ENCODE measurements at regions not wholly inside any gene's neighbourhood (a gene's known extent, or its start where the extent isn't known, plus 50 kb on each side); places are given as distances from the start of the nearest gene placed in this dataset.

DNA sequence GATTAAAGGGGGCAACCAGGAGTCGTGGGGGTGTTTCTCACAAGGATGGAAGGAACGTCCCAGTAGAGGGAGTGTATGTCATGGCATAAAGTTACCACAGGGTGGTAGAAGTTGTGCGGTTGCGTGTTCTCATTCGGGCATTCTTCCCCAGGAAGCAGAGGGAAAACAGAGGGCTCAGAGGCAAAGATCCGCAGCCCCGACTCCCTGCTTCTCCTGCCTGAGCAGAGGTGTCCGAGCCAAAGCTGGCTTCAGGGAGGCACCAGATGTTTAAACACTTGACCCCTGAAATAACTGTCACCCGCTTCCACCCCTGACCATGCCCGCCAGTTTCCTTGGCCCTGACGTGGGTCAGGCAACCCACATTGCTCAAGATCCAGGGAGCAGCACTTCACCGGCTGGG is 83.7 kb downstream of the EN1 start:
- Histone ChIP-seq H3K9me3 (ENCODE audit: low read depth) (no peaks in the 10 kb centered on the region), H3K36me3 (no peaks in the 10 kb centered on the region), H3K4me1 (ENCODE audit: low read depth) (no peaks in the 10 kb centered on the region), H3K4me3 (no peak overlapping the region), H3K27me3 (peaks cover 16% of the 10 kb centered on the region), H3K27ac (no peak overlapping the region)
- peak; percentile 6 to 60 for DNase-seq (ENCODE audit: low read depth in 1 of 2, low spot score in 1 of 2)
- TF ChIP-seq, protein P1, sequence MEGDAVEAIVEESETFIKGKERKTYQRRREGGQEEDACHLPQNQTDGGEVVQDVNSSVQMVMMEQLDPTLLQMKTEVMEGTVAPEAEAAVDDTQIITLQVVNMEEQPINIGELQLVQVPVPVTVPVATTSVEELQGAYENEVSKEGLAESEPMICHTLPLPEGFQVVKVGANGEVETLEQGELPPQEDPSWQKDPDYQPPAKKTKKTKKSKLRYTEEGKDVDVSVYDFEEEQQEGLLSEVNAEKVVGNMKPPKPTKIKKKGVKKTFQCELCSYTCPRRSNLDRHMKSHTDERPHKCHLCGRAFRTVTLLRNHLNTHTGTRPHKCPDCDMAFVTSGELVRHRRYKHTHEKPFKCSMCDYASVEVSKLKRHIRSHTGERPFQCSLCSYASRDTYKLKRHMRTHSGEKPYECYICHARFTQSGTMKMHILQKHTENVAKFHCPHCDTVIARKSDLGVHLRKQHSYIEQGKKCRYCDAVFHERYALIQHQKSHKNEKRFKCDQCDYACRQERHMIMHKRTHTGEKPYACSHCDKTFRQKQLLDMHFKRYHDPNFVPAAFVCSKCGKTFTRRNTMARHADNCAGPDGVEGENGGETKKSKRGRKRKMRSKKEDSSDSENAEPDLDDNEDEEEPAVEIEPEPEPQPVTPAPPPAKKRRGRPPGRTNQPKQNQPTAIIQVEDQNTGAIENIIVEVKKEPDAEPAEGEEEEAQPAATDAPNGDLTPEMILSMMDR (IDR thresholded peaks at IDR 0.05; ENCODE audit: low read depth, low read length), result peak; percentile 52

DNA sequence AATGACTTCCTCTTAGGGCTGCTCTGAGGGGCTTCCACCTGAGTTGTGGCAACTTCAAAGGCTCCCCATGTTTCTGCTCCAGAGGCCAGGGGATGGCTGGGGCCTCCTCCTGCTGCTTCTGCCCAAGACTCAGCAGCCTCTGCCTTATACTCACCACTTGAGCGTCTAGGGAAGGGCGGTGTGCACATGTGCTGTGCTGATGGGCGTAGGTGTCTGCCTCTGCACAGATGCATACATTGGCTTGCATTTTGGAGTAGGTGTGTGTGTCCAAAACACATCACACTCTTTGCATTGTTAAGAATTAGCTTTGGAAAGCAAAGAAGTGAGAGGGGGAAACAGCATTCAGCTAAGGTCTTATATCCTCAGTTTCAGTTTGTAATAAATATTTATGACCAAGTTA is 85.2 kb downstream of the EN1 start:
- TF ChIP-seq, protein P1 (IDR thresholded peaks at IDR 0.05; ENCODE audit: low read depth, low read length), result no peak
- no peak for DNase-seq (ENCODE audit: low read depth in 1 of 2, low spot score in 1 of 2)
- Histone ChIP-seq H3K27me3 (peaks cover 16% of the 10 kb centered on the region), H3K4me1 (ENCODE audit: low read depth) (no peaks in the 10 kb centered on the region), H3K27ac (no peak overlapping the region), H3K9me3 (ENCODE audit: low read depth) (no peaks in the 10 kb centered on the region), H3K4me3 (no peak overlapping the region), H3K36me3 (no peaks in the 10 kb centered on the region)

DNA sequence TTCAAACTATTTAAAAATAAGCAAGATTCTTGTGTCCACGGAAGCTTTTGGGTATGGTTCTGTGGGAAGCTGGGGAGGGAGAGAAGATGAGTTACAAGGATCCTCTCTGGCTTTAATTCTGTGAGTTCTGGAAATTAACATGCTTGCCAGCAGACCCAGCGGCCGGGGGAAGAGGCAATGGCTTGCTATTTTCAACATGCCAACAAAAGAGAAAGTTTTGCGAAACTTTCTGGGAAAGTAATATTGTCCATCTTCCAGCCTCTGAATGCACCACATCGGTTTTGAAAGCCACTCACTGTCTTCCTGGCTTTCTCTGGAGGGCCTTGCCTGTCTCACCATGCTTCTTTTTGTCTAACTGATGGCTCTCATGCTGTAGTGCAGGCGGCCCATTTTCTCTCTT is 85.7 kb downstream of the EN1 start:
- H3K9me3 ChIP-seq (ENCODE audit: low read depth), result no peaks in the 10 kb centered on the region
- DNase-seq (ENCODE audit: low read depth in 1 of 2, low spot score in 1 of 2), result no peak
- H3K36me3 ChIP-seq, result no peaks in the 10 kb centered on the region
- TF ChIP-seq, protein P1 (IDR thresholded peaks at IDR 0.05; ENCODE audit: low read depth, low read length), result no peak
- H3K27me3 ChIP-seq, result peaks cover 16% of the 10 kb centered on the region
- no peaks in the 10 kb centered on the region for H3K4me1 ChIP-seq (ENCODE audit: low read depth)
- no peak overlapping the region for H3K4me3 ChIP-seq
- H3K27ac ChIP-seq, result no peak overlapping the region

DNA sequence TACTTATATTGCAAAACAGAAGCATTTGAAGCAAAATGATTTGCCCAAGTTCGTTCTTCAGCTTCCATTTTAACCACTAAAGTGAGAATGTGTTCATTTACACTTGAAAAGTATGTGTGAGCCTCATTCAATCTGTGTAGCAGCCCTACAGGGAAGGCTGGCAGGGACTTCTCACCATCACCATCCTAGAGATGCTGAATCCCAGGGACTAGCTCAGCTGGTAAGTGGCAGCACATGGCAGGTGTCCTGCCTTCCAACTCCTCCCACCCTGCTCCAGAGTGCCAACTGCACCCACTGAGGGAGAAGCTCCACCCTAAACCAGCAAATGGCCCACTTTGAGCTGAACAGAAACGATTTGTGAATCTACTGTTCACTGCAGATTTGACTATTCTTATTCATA is 91.5 kb downstream of the EN1 start:
- Histone ChIP-seq H3K4me3 (no peak overlapping the region), H3K4me1 (ENCODE audit: low read depth) (no peaks in the 10 kb centered on the region), H3K27ac (no peak overlapping the region), H3K36me3 (no peaks in the 10 kb centered on the region), H3K9me3 (ENCODE audit: low read depth) (no peaks in the 10 kb centered on the region), H3K27me3 (no peaks in the 10 kb centered on the region)
- TF ChIP-seq, protein P1 (IDR thresholded peaks at IDR 0.05; ENCODE audit: low read depth, low read length), result no peak
- DNase-seq (ENCODE audit: low read depth in 1 of 2, low spot score in 1 of 2), result no peak

DNA sequence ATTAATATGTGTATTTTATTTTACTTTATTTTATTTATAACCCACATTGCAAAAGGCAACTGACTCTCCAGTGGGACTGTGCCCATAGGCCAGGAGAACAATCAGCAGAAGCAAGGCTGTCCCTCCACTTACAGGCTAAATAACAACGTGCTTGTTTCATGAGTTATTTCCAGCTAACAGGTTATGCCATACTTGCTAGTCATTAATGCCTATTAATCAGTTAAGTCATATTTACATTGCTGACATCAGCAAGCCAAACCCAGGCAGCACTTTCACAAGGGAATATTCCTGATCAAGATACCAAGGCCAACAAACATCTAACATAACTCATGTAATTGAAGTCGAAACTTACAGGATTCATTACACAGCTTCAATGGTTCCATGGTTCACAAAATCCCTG is 92.1 kb downstream of the EN1 start:
- Histone ChIP-seq H3K9me3 (ENCODE audit: low read depth) (no peaks in the 10 kb centered on the region), H3K4me1 (ENCODE audit: low read depth) (no peaks in the 10 kb centered on the region), H3K27ac (no peak overlapping the region), H3K4me3 (no peak overlapping the region), H3K36me3 (no peaks in the 10 kb centered on the region), H3K27me3 (no peaks in the 10 kb centered on the region)
- TF ChIP-seq, protein P1 (IDR thresholded peaks at IDR 0.05; ENCODE audit: low read depth, low read length), result no peak
- DNase-seq (ENCODE audit: low read depth in 1 of 2, low spot score in 1 of 2), result no peak
